OCI-LY1 (cell line): ENCODE measurements at regions not wholly inside any gene's neighbourhood (a gene's known extent, or its start where the extent isn't known, plus 50 kb on each side); places are given as distances from the start of the nearest gene placed in this dataset.
"Not testable (repeated sequence)": the region's sequence is repeated elsewhere in the genome, so short reads cannot be mapped to it uniquely, and the experiment has no call there.

Experiments used
- H2AFZ ChIP-seq: fragments of 200-600 bp; sonication (generic), shearing (Covaris generic); 2 replicates; pipeline ENCODE4 v1.6.0; 2014; ENCODE audit warnings: antibody characterized with exemption, mild to moderate bottlenecking, low read length
- H3F3A ChIP-seq: fragments of 200-600 bp; sonication (generic), shearing (Covaris generic); 2 replicates; pipeline ENCODE4 v1.6.0; 2014; ENCODE audit warnings: mild to moderate bottlenecking, antibody characterized with exemption, low read length, moderate library complexity; ENCODE audit not compliant: insufficient read depth
- H3K27ac ChIP-seq: fragments of 200-600 bp; sonication (generic); 2 replicates; pipeline ENCODE4 v1.5.1; 2014; ENCODE audit warnings: low read length, mixed run types, mild to moderate bottlenecking, low read depth; ENCODE audit not compliant: poor library complexity, severe bottlenecking
- H3K27me3 ChIP-seq: fragments of 200-600 bp; sonication (generic); 2 replicates; pipeline ENCODE4 v1.6.0; 2014; ENCODE audit warnings: antibody characterized with exemption, mild to moderate bottlenecking, low read length, moderate library complexity; ENCODE audit not compliant: insufficient read depth
- H3K36me3 ChIP-seq: fragments of 200-600 bp; sonication (generic); 2 replicates; pipeline ENCODE4 v1.6.1; 2014; ENCODE audit warnings: mild to moderate bottlenecking, antibody characterized with exemption, low read length, moderate library complexity, mixed read lengths; ENCODE audit not compliant: insufficient read depth
- H3K4me1 ChIP-seq: fragments of 200-600 bp; sonication (generic); 2 replicates; pipeline ENCODE4 v1.5.1; 2014; ENCODE audit warnings: mild to moderate bottlenecking, low read length, moderate library complexity; ENCODE audit not compliant: insufficient read depth, severe bottlenecking
- H3K4me2 ChIP-seq: fragments of 200-600 bp; sonication (generic), shearing (Covaris generic); 2 replicates; pipeline ENCODE4 v1.6.1; 2014; ENCODE audit warnings: low read length
- H3K4me3 ChIP-seq: fragments of 200-600 bp; sonication (generic); 2 replicates; pipeline ENCODE4 v1.5.1; 2014; ENCODE audit warnings: low read length, low read depth, mild to moderate bottlenecking, mixed read lengths; ENCODE audit not compliant: poor library complexity, severe bottlenecking
- H3K79me2 ChIP-seq: fragments of 200-600 bp; shearing (Covaris generic); 2 replicates; pipeline ENCODE4 v1.6.1; 2016; ENCODE audit warnings: mixed run types, low read length, mixed read lengths; ENCODE audit not compliant: insufficient read depth
- H3K9ac ChIP-seq: fragments of 200-600 bp; sonication (generic), shearing (Covaris generic); 2 replicates; pipeline ENCODE4 v1.6.1; 2014; ENCODE audit warnings: mild to moderate bottlenecking, low read length, mixed read lengths
- H3K9me2 ChIP-seq: fragments of 200-600 bp; sonication (generic), shearing (Covaris generic); 2 replicates; pipeline ENCODE4 v1.6.1; 2014; ENCODE audit warnings: low read depth, mild to moderate bottlenecking, low read length, mixed read lengths
- H3K9me3 ChIP-seq: fragments of 200-600 bp; shearing (Covaris generic); 2 replicates; pipeline ENCODE4 v1.6.1; 2014; ENCODE audit warnings: low read length, mixed read lengths
- H4K20me1 ChIP-seq: fragments of 200-600 bp; sonication (generic), shearing (Covaris generic); 2 replicates; pipeline ENCODE4 v1.6.0; 2016; ENCODE audit warnings: mild to moderate bottlenecking, low read length; ENCODE audit not compliant: insufficient read depth
- EZH2 ChIP-seq: fragments of 200-600 bp; sonication (generic), shearing (Covaris generic); IDR thresholded peaks from 2 replicates; pipeline ENCODE4 v1.8.0; 2017; ENCODE audit warnings: borderline replicate concordance, mixed run types, mild to moderate bottlenecking, antibody characterized with exemption, low read length, moderate library complexity, mixed read lengths
- TF ChIP-seq, protein P1 (sequence below): fragments of 200-600 bp; sonication (generic), shearing (Covaris generic); IDR thresholded peaks from 2 replicates; pipeline ENCODE4 v1.5.1; 2017; ENCODE audit warnings: mild to moderate bottlenecking, antibody characterized with exemption, low read length, moderate library complexity, mixed read lengths

DNA sequence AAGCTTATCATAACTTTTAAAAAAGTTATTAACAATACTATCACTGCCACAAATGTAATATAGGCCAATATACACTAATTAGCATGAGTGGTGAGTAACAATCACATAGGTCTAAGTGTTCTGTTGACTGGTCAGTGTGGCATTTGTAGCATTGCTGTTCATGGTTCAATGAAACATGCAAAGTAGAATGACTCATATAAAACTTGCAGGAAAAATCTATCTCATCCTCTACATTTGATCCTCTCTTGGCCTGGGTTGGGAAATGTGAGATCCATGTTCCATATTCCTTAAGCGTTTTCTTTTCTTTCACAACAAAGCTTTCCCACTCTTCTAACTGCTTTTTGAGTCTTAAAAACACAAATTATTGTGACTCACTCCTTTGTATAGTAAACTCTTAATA is 1418.7 kb downstream of the FSTL5 start:
- H3K27ac ChIP-seq, result no peak overlapping the region
- no peak overlapping the region for H3K9ac ChIP-seq
- no peaks in the 10 kb centered on the region for H4K20me1 ChIP-seq
- H3K9me3 ChIP-seq, result no peaks in the 10 kb centered on the region
- TF ChIP-seq, protein P1, sequence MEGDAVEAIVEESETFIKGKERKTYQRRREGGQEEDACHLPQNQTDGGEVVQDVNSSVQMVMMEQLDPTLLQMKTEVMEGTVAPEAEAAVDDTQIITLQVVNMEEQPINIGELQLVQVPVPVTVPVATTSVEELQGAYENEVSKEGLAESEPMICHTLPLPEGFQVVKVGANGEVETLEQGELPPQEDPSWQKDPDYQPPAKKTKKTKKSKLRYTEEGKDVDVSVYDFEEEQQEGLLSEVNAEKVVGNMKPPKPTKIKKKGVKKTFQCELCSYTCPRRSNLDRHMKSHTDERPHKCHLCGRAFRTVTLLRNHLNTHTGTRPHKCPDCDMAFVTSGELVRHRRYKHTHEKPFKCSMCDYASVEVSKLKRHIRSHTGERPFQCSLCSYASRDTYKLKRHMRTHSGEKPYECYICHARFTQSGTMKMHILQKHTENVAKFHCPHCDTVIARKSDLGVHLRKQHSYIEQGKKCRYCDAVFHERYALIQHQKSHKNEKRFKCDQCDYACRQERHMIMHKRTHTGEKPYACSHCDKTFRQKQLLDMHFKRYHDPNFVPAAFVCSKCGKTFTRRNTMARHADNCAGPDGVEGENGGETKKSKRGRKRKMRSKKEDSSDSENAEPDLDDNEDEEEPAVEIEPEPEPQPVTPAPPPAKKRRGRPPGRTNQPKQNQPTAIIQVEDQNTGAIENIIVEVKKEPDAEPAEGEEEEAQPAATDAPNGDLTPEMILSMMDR, result no peak
- TF ChIP-seq EZH2, result no peak
- no peak overlapping the region for H3K4me3 ChIP-seq
- H3K79me2 ChIP-seq, result no peaks in the 10 kb centered on the region
- no peaks in the 10 kb centered on the region for H3K36me3 ChIP-seq
- no peaks in the 10 kb centered on the region for H3K27me3 ChIP-seq
- H3K4me1 ChIP-seq, result no peaks in the 10 kb centered on the region
- no peaks in the 10 kb centered on the region for H3K9me2 ChIP-seq
- H3F3A ChIP-seq, result no peaks in the 10 kb centered on the region
- no peak overlapping the region for H2AFZ ChIP-seq
- H3K4me2 ChIP-seq, result no peak overlapping the region

DNA sequence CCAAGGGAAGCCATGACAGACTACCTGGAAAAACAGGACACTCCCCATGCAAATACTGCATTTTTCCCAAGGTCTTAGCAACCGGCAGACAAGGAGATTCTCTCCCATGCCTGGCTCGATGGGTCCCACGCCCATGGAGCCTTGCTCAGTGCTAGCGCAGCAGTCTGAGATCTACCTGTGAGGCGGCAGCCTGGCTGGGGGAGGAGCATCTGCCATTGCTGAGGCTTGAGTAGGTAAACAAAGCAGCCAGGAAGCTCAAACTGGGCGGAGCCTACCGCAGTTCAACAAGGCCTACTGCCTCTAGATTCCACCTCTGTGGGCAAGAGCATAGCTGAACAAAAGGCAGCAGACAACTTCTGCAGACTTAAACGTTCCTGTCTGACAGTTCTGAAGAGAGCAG is 1417.2 kb downstream of the FSTL5 start:
- H3K4me3 ChIP-seq, H3K27ac ChIP-seq, H3K4me2 ChIP-seq, H3K9ac ChIP-seq, H4K20me1 ChIP-seq, H2AFZ ChIP-seq, H3K79me2 ChIP-seq, H3K9me3 ChIP-seq, H3K36me3 ChIP-seq, H3K27me3 ChIP-seq, H3F3A ChIP-seq, H3K9me2 ChIP-seq, H3K4me1 ChIP-seq: not testable (repeated sequence)

GRCh38 chr4:160772668-160773067 is 1391.1 kb downstream of the FSTL5 start:
- no peaks in the 10 kb centered on the region for H3K36me3 ChIP-seq
- H2AFZ ChIP-seq, result no peak overlapping the region
- H3K9me3 ChIP-seq, result no peaks in the 10 kb centered on the region
- H3K4me2 ChIP-seq, result no peak overlapping the region
- H3K27ac ChIP-seq, result no peak overlapping the region
- no peaks in the 10 kb centered on the region for H3F3A ChIP-seq
- no peaks in the 10 kb centered on the region for H3K9me2 ChIP-seq
- no peak for TF ChIP-seq EZH2
- TF ChIP-seq, protein P1, result no peak
- H3K9ac ChIP-seq, result no peak overlapping the region
- no peaks in the 10 kb centered on the region for H4K20me1 ChIP-seq
- no peaks in the 10 kb centered on the region for H3K27me3 ChIP-seq
- no peaks in the 10 kb centered on the region for H3K79me2 ChIP-seq
- no peaks in the 10 kb centered on the region for H3K4me1 ChIP-seq
- no peak overlapping the region for H3K4me3 ChIP-seq

DNA sequence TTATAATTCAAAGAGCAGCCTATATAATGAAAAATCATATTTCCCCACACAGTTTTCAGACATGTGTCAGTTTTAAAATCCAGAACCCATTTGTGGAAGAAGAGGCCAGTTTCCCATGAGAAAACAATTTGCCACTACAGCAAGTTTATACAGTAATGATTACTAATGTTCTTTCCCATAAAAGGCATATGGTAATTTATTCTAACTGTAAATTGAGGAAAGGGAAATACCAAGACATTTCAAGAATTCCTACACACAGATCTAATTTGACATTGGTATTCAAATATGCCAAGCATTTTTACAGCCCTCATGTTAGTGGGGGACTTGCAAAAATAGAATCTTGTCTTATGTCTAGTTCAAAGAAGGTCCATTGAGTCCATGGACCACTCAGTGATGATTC is 1368.6 kb downstream of the FSTL5 start:
- H3K9me2 ChIP-seq, result no peaks in the 10 kb centered on the region
- H3K27ac ChIP-seq, result no peak overlapping the region
- no peaks in the 10 kb centered on the region for H4K20me1 ChIP-seq
- no peaks in the 10 kb centered on the region for H3K36me3 ChIP-seq
- H3K9ac ChIP-seq, result no peak overlapping the region
- no peak overlapping the region for H3K4me3 ChIP-seq
- H3F3A ChIP-seq, result no peaks in the 10 kb centered on the region
- H3K4me2 ChIP-seq, result no peak overlapping the region
- H3K27me3 ChIP-seq, result no peaks in the 10 kb centered on the region
- no peaks in the 10 kb centered on the region for H3K79me2 ChIP-seq
- H2AFZ ChIP-seq, result no peak overlapping the region
- H3K4me1 ChIP-seq, result no peaks in the 10 kb centered on the region
- H3K9me3 ChIP-seq, result no peaks in the 10 kb centered on the region
- TF ChIP-seq, protein P1, result no peak
- no peak for TF ChIP-seq EZH2
